ENCODE measurements at regions not wholly inside any gene's neighbourhood (a gene's known extent, or its start where the extent isn't known, plus 50 kb on each side); places are given as distances from the start of the nearest gene placed in this dataset.

DNA sequence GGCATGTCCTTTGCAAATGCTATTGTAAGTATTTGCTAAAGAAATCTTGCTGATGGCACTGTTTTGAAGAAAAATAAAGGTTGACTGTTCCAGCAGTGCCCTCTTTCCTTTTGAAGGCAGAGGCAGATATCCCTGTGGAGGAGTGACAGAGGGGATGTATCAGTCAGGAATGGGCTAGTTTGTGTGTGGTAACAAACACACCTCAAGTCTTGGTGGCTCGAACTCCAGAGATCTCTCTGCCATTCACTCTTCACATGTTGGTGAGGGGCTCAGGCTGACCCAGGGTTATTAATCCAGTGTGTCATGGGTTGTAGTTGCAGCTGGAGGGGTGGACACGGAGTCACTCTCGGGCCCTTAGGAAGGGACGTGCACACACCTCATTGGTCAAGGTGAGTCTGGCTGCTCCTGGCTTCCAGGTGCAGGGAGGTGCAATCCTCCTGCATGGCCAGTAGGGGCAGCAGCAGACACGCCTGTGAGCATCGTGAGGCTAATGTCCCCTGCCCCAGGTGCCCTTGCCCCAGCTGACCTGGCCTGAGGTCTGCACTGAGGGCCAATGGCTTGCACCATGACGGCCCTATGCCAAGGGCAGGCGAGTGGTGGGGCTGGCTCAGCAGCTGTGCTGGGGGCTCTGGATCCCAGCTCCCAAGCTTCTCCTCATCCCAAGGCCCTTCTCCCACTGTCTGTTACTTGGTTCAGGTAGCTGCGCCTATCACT lies 146.5 kb downstream of the ASB1 start:
- DNase-seq (ENCODE audit: low read depth in 1 of 2, low spot score in 1 of 2): no peak
- no peak overlapping the region for H3K4me3 ChIP-seq (replicated peaks; ENCODE audit: insufficient read depth, low read length)
- H3K27me3 ChIP-seq (ENCODE audit: insufficient read depth, poor library complexity, severe bottlenecking): no peaks in the 10 kb centered on the region
- H3K27ac ChIP-seq (replicated peaks): no peak overlapping the region
- no peak for TF ChIP-seq GABPA (IDR thresholded peaks at IDR 0.05; ENCODE audit: low read depth)
- TF ChIP-seq, protein P1, sequence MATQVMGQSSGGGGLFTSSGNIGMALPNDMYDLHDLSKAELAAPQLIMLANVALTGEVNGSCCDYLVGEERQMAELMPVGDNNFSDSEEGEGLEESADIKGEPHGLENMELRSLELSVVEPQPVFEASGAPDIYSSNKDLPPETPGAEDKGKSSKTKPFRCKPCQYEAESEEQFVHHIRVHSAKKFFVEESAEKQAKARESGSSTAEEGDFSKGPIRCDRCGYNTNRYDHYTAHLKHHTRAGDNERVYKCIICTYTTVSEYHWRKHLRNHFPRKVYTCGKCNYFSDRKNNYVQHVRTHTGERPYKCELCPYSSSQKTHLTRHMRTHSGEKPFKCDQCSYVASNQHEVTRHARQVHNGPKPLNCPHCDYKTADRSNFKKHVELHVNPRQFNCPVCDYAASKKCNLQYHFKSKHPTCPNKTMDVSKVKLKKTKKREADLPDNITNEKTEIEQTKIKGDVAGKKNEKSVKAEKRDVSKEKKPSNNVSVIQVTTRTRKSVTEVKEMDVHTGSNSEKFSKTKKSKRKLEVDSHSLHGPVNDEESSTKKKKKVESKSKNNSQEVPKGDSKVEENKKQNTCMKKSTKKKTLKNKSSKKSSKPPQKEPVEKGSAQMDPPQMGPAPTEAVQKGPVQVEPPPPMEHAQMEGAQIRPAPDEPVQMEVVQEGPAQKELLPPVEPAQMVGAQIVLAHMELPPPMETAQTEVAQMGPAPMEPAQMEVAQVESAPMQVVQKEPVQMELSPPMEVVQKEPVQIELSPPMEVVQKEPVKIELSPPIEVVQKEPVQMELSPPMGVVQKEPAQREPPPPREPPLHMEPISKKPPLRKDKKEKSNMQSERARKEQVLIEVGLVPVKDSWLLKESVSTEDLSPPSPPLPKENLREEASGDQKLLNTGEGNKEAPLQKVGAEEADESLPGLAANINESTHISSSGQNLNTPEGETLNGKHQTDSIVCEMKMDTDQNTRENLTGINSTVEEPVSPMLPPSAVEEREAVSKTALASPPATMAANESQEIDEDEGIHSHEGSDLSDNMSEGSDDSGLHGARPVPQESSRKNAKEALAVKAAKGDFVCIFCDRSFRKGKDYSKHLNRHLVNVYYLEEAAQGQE (IDR thresholded peaks at IDR 0.05; ENCODE audit: insufficient replicate concordance, low read depth): no peak
- TF ChIP-seq, protein P2, sequence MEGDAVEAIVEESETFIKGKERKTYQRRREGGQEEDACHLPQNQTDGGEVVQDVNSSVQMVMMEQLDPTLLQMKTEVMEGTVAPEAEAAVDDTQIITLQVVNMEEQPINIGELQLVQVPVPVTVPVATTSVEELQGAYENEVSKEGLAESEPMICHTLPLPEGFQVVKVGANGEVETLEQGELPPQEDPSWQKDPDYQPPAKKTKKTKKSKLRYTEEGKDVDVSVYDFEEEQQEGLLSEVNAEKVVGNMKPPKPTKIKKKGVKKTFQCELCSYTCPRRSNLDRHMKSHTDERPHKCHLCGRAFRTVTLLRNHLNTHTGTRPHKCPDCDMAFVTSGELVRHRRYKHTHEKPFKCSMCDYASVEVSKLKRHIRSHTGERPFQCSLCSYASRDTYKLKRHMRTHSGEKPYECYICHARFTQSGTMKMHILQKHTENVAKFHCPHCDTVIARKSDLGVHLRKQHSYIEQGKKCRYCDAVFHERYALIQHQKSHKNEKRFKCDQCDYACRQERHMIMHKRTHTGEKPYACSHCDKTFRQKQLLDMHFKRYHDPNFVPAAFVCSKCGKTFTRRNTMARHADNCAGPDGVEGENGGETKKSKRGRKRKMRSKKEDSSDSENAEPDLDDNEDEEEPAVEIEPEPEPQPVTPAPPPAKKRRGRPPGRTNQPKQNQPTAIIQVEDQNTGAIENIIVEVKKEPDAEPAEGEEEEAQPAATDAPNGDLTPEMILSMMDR (IDR thresholded peaks at IDR 0.05; ENCODE audit: insufficient read depth, low read length): peak; percentile 67

DNA sequence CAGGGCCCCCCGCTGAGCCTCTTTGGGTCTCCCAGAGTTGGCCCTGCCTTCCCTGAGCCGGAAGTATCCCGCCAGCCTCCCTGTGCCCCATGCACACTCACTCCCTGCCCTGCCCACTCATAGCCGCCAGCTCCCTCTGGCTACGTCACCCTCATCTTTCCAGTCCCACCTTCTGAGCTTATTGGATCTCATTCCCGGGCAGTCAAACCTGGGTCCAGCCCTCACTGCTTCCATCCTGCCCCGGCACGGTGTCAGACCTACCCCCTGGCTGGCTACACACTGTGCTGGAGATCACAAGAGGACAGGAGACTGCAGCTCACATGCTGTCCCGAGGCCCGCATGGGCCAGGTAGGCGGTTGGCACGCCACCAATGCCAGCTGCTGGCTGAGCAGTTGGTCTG lies 147.2 kb downstream of the ASB1 start:
- Histone ChIP-seq H3K27me3 (ENCODE audit: insufficient read depth, poor library complexity, severe bottlenecking) (no peaks in the 10 kb centered on the region), H3K4me3 (replicated peaks; ENCODE audit: insufficient read depth, low read length) (no peak overlapping the region), H3K27ac (replicated peaks) (no peak overlapping the region)
- DNase-seq (ENCODE audit: low read depth in 1 of 2, low spot score in 1 of 2): no peak
- TF ChIP-seq GABPA (IDR thresholded peaks at IDR 0.05; ENCODE audit: low read depth) (no peak), SPI1 (IDR thresholded peaks at IDR 0.05; ENCODE audit: borderline replicate concordance, low read depth) (no peak), POLR2AphosphoS5 (IDR thresholded peaks at IDR 0.05; ENCODE audit: low read depth) (no peak)
- TF ChIP-seq, protein P2 (IDR thresholded peaks at IDR 0.05; ENCODE audit: insufficient read depth, low read length): no peak

DNA sequence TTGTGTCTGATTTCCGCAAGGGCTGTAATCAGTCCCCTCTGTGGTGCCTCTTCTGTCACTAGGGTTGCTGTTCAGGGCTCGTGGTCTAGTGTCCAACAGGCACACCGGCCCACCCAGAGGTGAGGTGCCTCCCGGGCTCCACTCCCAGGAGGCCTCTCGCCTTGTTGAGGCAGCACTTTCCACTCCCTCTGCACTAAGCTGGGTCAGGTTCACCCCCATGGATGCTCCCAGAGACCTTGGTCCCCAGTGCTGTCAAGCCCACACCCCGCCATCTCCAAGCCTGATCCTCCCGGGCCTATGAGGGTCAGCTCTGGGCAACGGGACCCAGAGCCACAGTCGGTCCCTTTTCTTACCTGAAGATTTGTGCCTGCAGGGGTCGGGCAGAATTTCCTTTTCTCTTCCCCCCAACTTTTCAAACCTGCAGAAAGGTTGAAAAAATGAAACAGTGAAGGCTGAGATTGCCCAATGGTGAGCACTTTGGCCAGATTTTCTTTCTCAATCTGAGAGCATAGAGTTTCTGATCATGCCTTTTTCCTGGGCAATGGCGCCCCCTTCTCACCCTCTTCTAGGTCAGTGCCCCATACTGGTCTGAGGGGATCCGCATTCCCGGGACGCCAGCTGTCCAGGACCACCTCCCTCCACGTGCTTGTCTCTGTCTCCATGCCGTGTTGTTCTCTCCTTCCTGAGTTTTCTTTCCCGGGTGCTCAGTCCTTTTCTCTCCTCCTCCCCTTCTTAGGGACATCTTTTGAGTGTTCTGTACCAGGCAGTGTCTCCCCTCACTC lies 148.0 kb downstream of the ASB1 start:
- TF ChIP-seq, protein P2 (IDR thresholded peaks at IDR 0.05; ENCODE audit: insufficient read depth, low read length): no peak
- no peak for TF ChIP-seq SPI1 (IDR thresholded peaks at IDR 0.05; ENCODE audit: borderline replicate concordance, low read depth)
- TF ChIP-seq, protein P1 (IDR thresholded peaks at IDR 0.05; ENCODE audit: insufficient replicate concordance, low read depth): no peak
- no peak for TF ChIP-seq POLR2AphosphoS5 (IDR thresholded peaks at IDR 0.05; ENCODE audit: low read depth)
- TF ChIP-seq GABPA (IDR thresholded peaks at IDR 0.05; ENCODE audit: low read depth): no peak
- no peak for DNase-seq (ENCODE audit: low read depth in 1 of 2, low spot score in 1 of 2)
- Histone ChIP-seq H3K4me3 (replicated peaks; ENCODE audit: insufficient read depth, low read length) (no peak overlapping the region), H3K27ac (replicated peaks) (no peak overlapping the region), H3K27me3 (ENCODE audit: insufficient read depth, poor library complexity, severe bottlenecking) (no peaks in the 10 kb centered on the region)

Data from HL-60 (cell line).